Ovary (tissue), 3 donors: ENCODE measurements at regions not wholly inside any gene's neighbourhood (a gene's known extent, or its start where the extent isn't known, plus 50 kb on each side); places are given as distances from the start of the nearest gene placed in this dataset.
"Not testable (repeated sequence)": the region's sequence is repeated elsewhere in the genome, so short reads cannot be mapped to it uniquely, and the experiment has no call there.

Source experiments
- CTCF ChIP-seq, 3 donors: fragments of 450-650 bp in 2 of 3; fragments of 200-600 bp in 1 of 3; IDR thresholded peaks; one replicate each; pipeline versions ENCODE4 v1.5.1 to v1.8.0; 2016 to 2022; ENCODE audit warnings: antibody characterized with exemption in 3 of 3, mild to moderate bottlenecking in 1 of 3
- POLR2A ChIP-seq: fragments of 450-650 bp; IDR thresholded peaks from one replicate; pipeline ENCODE4 v1.6.1; 2017; ENCODE audit warnings: antibody characterized with exemption, mild to moderate bottlenecking, moderate library complexity
- donor health status: DM: no; HTN: no; CAD: no.

DNA sequence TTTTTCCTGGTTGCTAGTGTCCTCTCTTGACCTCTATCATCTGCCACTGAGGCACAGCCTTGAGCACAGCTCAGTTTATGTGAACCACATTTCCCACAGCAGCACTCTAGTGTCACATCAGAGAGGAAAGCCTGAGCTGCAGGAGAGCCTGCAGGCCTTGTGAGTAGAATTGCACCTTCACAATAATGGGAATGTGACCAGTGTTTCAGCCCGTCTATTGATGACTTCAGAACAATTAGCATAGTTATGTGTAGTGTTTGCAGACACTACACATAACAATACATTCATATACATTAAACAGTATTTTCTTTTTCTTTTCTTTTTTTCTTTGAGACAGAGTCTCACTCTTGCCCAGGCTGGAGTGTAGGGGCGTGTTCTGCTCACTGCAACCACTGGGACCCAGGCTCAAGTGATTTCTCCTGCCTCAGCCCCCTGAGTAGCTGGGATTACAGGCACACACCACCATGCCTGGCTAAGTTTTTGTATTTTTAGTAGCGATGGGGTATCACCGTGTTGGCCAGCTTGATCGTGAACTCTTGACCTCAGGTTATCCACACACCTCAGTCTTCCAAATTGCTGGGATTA lies 108.0 kb upstream of the LRRC3B start:
- TF ChIP-seq CTCF (IDR thresholded peaks at IDR 0.05); POLR2A: not testable (repeated sequence)
